Prostate gland (tissue), 2 donors: ENCODE measurements at regions not wholly inside any gene's neighbourhood (a gene's known extent, or its start where the extent isn't known, plus 50 kb on each side); places are given as distances from the start of the nearest gene placed in this dataset.

Source experiments
- POLR2A ChIP-seq: fragments of 450-650 bp; IDR thresholded peaks from one replicate; pipeline ENCODE4 v1.6.1; 2016; ENCODE audit warnings: antibody characterized with exemption, mild to moderate bottlenecking
- POLR2AphosphoS5 ChIP-seq: sonication (generic); formaldehyde crosslinking; IDR thresholded peaks from one replicate; pipeline ENCODE4 v1.6.1; 2017; ENCODE audit warnings: antibody characterized with exemption
- TF ChIP-seq, protein P1 (sequence below), 4 experiments: fragments of 200-600 bp in 2 of 4; fragments of 450-650 bp in 2 of 4; sonication (generic) in 2 of 4; IDR thresholded peaks; 1 replicate in 3 of 4; 2 replicates in 1 of 4; pipeline ENCODE4 v1.5.1; 2016 to 2019; ENCODE audit warnings: antibody characterized with exemption in 4 of 4, mild to moderate bottlenecking in 2 of 4, moderate library complexity in 2 of 4

DNA sequence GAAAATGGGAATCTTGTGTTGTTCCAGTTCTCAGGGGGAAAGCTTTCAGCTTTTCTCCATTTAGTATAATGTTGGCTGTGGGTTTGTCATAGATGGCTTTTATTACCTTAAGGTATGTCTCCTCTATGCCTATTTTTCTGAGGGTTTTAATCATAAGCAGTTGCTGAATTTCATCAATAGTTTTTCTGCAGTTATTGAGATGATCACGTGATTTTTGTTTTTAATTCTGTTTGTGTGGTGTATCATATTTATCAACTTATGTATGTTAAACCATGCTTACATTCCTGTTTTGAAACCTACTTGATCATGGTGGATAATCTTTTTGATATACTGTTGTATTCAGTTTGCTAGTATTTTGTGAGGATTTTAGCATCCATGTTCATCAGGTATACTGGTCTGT lies 66.8 kb upstream of the CENPE start:
- TF ChIP-seq, protein P1, sequence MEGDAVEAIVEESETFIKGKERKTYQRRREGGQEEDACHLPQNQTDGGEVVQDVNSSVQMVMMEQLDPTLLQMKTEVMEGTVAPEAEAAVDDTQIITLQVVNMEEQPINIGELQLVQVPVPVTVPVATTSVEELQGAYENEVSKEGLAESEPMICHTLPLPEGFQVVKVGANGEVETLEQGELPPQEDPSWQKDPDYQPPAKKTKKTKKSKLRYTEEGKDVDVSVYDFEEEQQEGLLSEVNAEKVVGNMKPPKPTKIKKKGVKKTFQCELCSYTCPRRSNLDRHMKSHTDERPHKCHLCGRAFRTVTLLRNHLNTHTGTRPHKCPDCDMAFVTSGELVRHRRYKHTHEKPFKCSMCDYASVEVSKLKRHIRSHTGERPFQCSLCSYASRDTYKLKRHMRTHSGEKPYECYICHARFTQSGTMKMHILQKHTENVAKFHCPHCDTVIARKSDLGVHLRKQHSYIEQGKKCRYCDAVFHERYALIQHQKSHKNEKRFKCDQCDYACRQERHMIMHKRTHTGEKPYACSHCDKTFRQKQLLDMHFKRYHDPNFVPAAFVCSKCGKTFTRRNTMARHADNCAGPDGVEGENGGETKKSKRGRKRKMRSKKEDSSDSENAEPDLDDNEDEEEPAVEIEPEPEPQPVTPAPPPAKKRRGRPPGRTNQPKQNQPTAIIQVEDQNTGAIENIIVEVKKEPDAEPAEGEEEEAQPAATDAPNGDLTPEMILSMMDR (IDR thresholded peaks at IDR 0.05), result no peak
- TF ChIP-seq POLR2A, result no peak
- TF ChIP-seq POLR2AphosphoS5, result no peak
